IMR-90 (cell line): ENCODE measurements at regions not wholly inside any gene's neighbourhood (a gene's known extent, or its start where the extent isn't known, plus 50 kb on each side); places are given as distances from the start of the nearest gene placed in this dataset.

Source experiments
- ATAC-seq: fragments of 200-7000 bp; cut with Tn5 transposase; 2 replicates; pipeline ENCODE4 v1.9.1; 2020; ENCODE audit warnings: low read depth, mild to moderate bottlenecking, moderate library complexity
- BruUV-seq: library from RNA; stranded (reverse); fragments of 400-500 nt; replicated peaks from 2 replicates; lab custom pipeline; 2021; lab: Mats Ljungman, UMichigan
- CTCF ChIA-PET: fragments of 300-600 bp; formaldehyde crosslinking; extraction: SDS; loops from one replicate; lab custom pipeline; 2021; ENCODE audit warnings: antibody characterized with exemption; lab: Yijun Ruan, JAX
- POLR2A ChIA-PET: fragments of 300-600 bp; sonication (Branson Sonifier 250); formaldehyde crosslinking; loops from one replicate; lab custom pipeline; 2022; ENCODE audit warnings: antibody characterized with exemption; ENCODE audit not compliant: unreplicated experiment; lab: Charles Lee
- DNase-seq: peaks from one replicate; pipeline ENCODE4 v3.0.0; 2013
- H2AFZ ChIP-seq: replicated peaks from 2 replicates; pipeline ENCODE3; 2013; ENCODE audit warnings: low read length, mild to moderate bottlenecking; ENCODE audit not compliant: poor library complexity
- H2AK5ac ChIP-seq: 2 replicates; pipeline ENCODE4 v1.6.1; 2013; ENCODE audit warnings: low read depth, low read length, inconsistent platforms
- H2AK9ac ChIP-seq: replicated peaks from 2 replicates; pipeline ENCODE3; 2013; ENCODE audit warnings: mild to moderate bottlenecking, low read depth, low read length, moderate library complexity; ENCODE audit not compliant: poor library complexity
- H2BK120ac ChIP-seq: 2 replicates; pipeline ENCODE4 v1.6.1; 2013; ENCODE audit warnings: low read depth, low read length, inconsistent platforms
- H2BK15ac ChIP-seq: 3 replicates; pipeline ENCODE4 v1.6.1; 2013; ENCODE audit warnings: low read depth, low read length, inconsistent platforms
- H2BK20ac ChIP-seq: 2 replicates; pipeline ENCODE4 v1.6.1; 2013; ENCODE audit warnings: low read depth, mild to moderate bottlenecking, inconsistent platforms, low read length, moderate library complexity
- H2BK5ac ChIP-seq: 2 replicates; pipeline ENCODE4 v1.6.1; 2013; ENCODE audit warnings: mild to moderate bottlenecking, low read depth, low read length, inconsistent platforms; ENCODE audit not compliant: poor library complexity, severe bottlenecking
- H3K14ac ChIP-seq: replicated peaks from 2 replicates; pipeline ENCODE4 v1.6.1; 2013; ENCODE audit warnings: low read depth, low read length, inconsistent platforms
- H3K18ac ChIP-seq: 2 replicates; pipeline ENCODE4 v1.6.1; 2013; ENCODE audit warnings: low read depth, low read length, control low read depth
- H3K23ac ChIP-seq: 2 replicates; pipeline ENCODE4 v1.6.1; 2013; ENCODE audit warnings: low read depth, low read length, inconsistent platforms
- H3K27ac ChIP-seq: 2 replicates; pipeline ENCODE4 v1.5.1; 2013; ENCODE audit warnings: mild to moderate bottlenecking, control low read depth, low read length; ENCODE audit not compliant: insufficient read depth
- H3K27me3 ChIP-seq: 2 replicates; pipeline ENCODE4 v1.6.1; 2013; ENCODE audit warnings: low read length; ENCODE audit not compliant: control insufficient read depth, insufficient read depth
- H3K36me3 ChIP-seq: 2 replicates; pipeline ENCODE4 v1.6.1; 2013; ENCODE audit warnings: low read length, mixed read lengths; ENCODE audit not compliant: control insufficient read depth, insufficient read depth
- H3K4ac ChIP-seq: 2 replicates; pipeline ENCODE4 v1.6.1; 2013; ENCODE audit warnings: low read depth, low read length, inconsistent platforms
- H3K4me1 ChIP-seq: 2 replicates; pipeline ENCODE4 v1.6.1; 2013; ENCODE audit warnings: low read length, mixed read lengths; ENCODE audit not compliant: control insufficient read depth, insufficient read depth
- H3K4me2 ChIP-seq: 2 replicates; pipeline ENCODE4 v1.6.1; 2013; ENCODE audit warnings: low read depth, mild to moderate bottlenecking, control low read depth, low read length, moderate library complexity
- H3K4me3 ChIP-seq: 2 replicates; pipeline ENCODE4 v1.5.1; 2013; ENCODE audit warnings: low read depth, mild to moderate bottlenecking, control low read depth, low read length, moderate library complexity; ENCODE audit not compliant: insufficient read depth
- H3K56ac ChIP-seq: 2 replicates; pipeline ENCODE4 v1.6.1; 2013; ENCODE audit warnings: low read length, inconsistent platforms; ENCODE audit not compliant: insufficient read depth; ENCODE audit errors: extremely low read depth
- H3K79me1 ChIP-seq, 2 experiments: 2 replicates each; pipeline ENCODE4 v1.6.1; 2013; ENCODE audit warnings: low read length in 2 of 2, inconsistent platforms in 1 of 2, low read depth in 1 of 2
- H3K9ac ChIP-seq: 2 replicates; pipeline ENCODE4 v1.6.1; 2013; ENCODE audit warnings: low read depth, low read length, control low read depth
- H3K9me1 ChIP-seq: 2 replicates; pipeline ENCODE4 v1.6.1; 2013; ENCODE audit warnings: low read length, inconsistent platforms; ENCODE audit not compliant: insufficient read depth
- H3K9me3 ChIP-seq: 2 replicates; pipeline ENCODE4 v1.6.1; 2013; ENCODE audit warnings: low read length; ENCODE audit not compliant: control insufficient read depth, insufficient read depth
- H4K20me1 ChIP-seq: 2 replicates; pipeline ENCODE4 v1.6.1; 2013; ENCODE audit warnings: low read length, inconsistent platforms; ENCODE audit not compliant: insufficient read depth
- H4K5ac ChIP-seq: 2 replicates; pipeline ENCODE4 v1.6.1; 2013; ENCODE audit warnings: mild to moderate bottlenecking, low read depth, low read length, control low read depth
- H4K8ac ChIP-seq, 2 experiments: 2 replicates each; pipeline ENCODE4 v1.6.1; 2013; ENCODE audit warnings: low read depth in 2 of 2, low read length in 2 of 2, control low read depth in 1 of 2, inconsistent platforms in 1 of 2
- H4K91ac ChIP-seq: 2 replicates; pipeline ENCODE4 v1.6.1; 2013; ENCODE audit warnings: low read depth, low read length, inconsistent platforms; ENCODE audit not compliant: insufficient read depth
- BHLHE40 ChIP-seq: fragments of 150-350 bp; IDR thresholded peaks from 2 replicates; pipeline ENCODE4 v1.6.1; 2016; ENCODE audit warnings: mild to moderate bottlenecking, low read depth, low read length
- CEBPB ChIP-seq: IDR thresholded peaks from 2 replicates; pipeline ENCODE4 v1.6.1; 2012; ENCODE audit warnings: low read depth, low read length, improper control_type of control experiment
- CHD1 ChIP-seq: IDR thresholded peaks from 2 replicates; pipeline ENCODE4 v1.6.1; 2012; ENCODE audit warnings: low read depth, low read length, improper control_type of control experiment
- MAFK ChIP-seq: IDR thresholded peaks from 2 replicates; pipeline ENCODE4 v1.6.1; 2012; ENCODE audit warnings: low read depth, low read length, improper control_type of control experiment
- MXI1 ChIP-seq: IDR thresholded peaks from 2 replicates; pipeline ENCODE4 v1.6.1; 2012; ENCODE audit warnings: low read depth, mild to moderate bottlenecking, low read length, moderate library complexity, borderline replicate concordance
- NFE2L2 ChIP-seq: fragments of 150-350 bp; IDR thresholded peaks from 2 replicates; pipeline ENCODE4 v1.6.1; 2016; ENCODE audit warnings: low read depth, mild to moderate bottlenecking, low read length
- POLR2A ChIP-seq: IDR thresholded peaks from 2 replicates; pipeline ENCODE4 v1.6.1; 2012; ENCODE audit warnings: mild to moderate bottlenecking, low read depth, low read length
- RAD21 ChIP-seq: IDR thresholded peaks from 2 replicates; pipeline ENCODE4 v1.6.1; 2012; ENCODE audit warnings: low read length, improper control_type of control experiment
- RCOR1 ChIP-seq: IDR thresholded peaks from 2 replicates; pipeline ENCODE4 v1.6.1; 2012; ENCODE audit warnings: mild to moderate bottlenecking, low read length, improper control_type of control experiment; ENCODE audit not compliant: insufficient replicate concordance
- RFX5 ChIP-seq: IDR thresholded peaks from 2 replicates; pipeline ENCODE4 v1.8.0; 2012; ENCODE audit warnings: low read depth, mild to moderate bottlenecking, low read length, moderate library complexity
- SMC3 ChIP-seq: fragments of 150-350 bp; IDR thresholded peaks from 2 replicates; pipeline ENCODE4 v1.6.1; 2016; ENCODE audit warnings: low read depth, mild to moderate bottlenecking, antibody characterized with exemption, low read length, moderate library complexity
- WGBS, 2 experiments: methylation state at CpG; one replicate each; pipeline versions ENCODE4 v1.1.5 to v1.1.7; 2013; ENCODE audit warnings: missing lambda C conversion rate in 2 of 2; ENCODE audit not compliant: insufficient read length in 1 of 2; ENCODE audit errors: extremely low coverage in 2 of 2; 5-methylcytosine and 5-hydroxymethylcytosine counted together
- dilution Hi-C: fragments of 300-500 bp; cut with HindIII; formaldehyde crosslinking; loops from one replicate; pipeline ENCODE4 v1.14.3; 2018; ENCODE audit warnings: low sequenced_read_pairs; ENCODE audit not compliant: unreplicated experiment
- in situ Hi-C: fragments of 300-500 bp; cut with MboI; formaldehyde crosslinking; loops from 3 replicates; pipeline ENCODE4 v1.14.3; 2019; ENCODE audit warnings: low sequenced_read_pairs, inconsistent platforms, mixed read lengths
- intact Hi-C: fragments of 100-400 bp; cut with micrococcal nuclease; formaldehyde crosslinking; loops from 2 replicates; pipeline ENCODE4 v1.10.0; 2022
- TF ChIP-seq, protein P1 (sequence below): conservative IDR thresholded peaks from 2 replicates; pipeline ENCODE4 v1.5.1; 2012; ENCODE audit warnings: mild to moderate bottlenecking, low read depth, low read length, improper control_type of control experiment
- TF ChIP-seq, protein P2 (sequence below): fragments of 150-350 bp; IDR thresholded peaks from 2 replicates; pipeline ENCODE4 v1.6.1; 2016; ENCODE audit warnings: low read depth, mild to moderate bottlenecking, low read length, moderate library complexity, borderline replicate concordance

DNA sequence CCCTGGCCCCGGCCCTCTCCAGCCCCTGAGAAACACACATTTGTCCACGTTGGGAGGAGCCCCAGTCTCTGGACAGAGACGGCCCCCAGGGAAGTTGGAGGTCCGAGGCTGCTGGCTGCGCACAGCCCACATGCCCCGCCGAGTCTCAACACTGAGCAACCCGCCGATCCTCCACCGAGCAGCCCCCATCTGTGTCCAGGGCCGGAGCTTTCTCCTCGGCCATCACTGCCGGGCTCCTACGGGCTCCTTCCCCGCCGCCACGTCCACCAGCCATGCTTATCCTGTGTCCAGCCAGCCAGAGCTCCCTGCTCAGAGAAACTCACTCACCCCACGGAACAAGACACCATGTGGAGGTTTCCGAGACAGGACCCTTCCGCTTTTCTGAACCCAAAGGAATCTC, 103.3 kb downstream of the ENGASE start:
- intact Hi-C loops: no loop called here
- Histone ChIP-seq H3K27ac (no peak overlapping the region), H3K9ac (no peak overlapping the region), H4K5ac (no peak overlapping the region), H2AK9ac (no peak overlapping the region), H3K23ac (no peak overlapping the region), H3K27me3 (peaks cover 30% of the 10 kb centered on the region), H3K4me2 (no peak overlapping the region), H2BK5ac (no peak overlapping the region), H3K9me3 (no peaks in the 10 kb centered on the region), H2BK120ac (no peak overlapping the region), H3K4me3 (no peak overlapping the region), H3K56ac (no peak overlapping the region), H2AFZ (no peak overlapping the region), H4K20me1 (no peaks in the 10 kb centered on the region), H2AK5ac (no peak overlapping the region), H2BK20ac (no peak overlapping the region), H3K18ac (no peak overlapping the region), H3K4ac (no peak overlapping the region), H2BK15ac (no peak overlapping the region), H3K36me3 (no peaks in the 10 kb centered on the region), H3K4me1 (no peaks in the 10 kb centered on the region), H4K91ac (no peak overlapping the region), H3K9me1 (0 out of 2 replicates have a peak, but pooled peaks cover 6% of the 10 kb centered on the region), H3K79me1 (no peaks in the 10 kb centered on the region), H3K14ac (no peak overlapping the region), H4K8ac (no peak overlapping the region)
- CTCF ChIA-PET: no interaction called here
- 60% methylated on average over 7 of the region's 20 CpGs; no CpG with 5 or more reads in 1 of the 2 experiments for WGBS, 2 experiments
- POLR2A ChIA-PET: no interaction called here
- in situ Hi-C loops: no loop called here
- ATAC-seq (no peak), DNase-seq (no peak)
- TF ChIP-seq, protein P1, sequence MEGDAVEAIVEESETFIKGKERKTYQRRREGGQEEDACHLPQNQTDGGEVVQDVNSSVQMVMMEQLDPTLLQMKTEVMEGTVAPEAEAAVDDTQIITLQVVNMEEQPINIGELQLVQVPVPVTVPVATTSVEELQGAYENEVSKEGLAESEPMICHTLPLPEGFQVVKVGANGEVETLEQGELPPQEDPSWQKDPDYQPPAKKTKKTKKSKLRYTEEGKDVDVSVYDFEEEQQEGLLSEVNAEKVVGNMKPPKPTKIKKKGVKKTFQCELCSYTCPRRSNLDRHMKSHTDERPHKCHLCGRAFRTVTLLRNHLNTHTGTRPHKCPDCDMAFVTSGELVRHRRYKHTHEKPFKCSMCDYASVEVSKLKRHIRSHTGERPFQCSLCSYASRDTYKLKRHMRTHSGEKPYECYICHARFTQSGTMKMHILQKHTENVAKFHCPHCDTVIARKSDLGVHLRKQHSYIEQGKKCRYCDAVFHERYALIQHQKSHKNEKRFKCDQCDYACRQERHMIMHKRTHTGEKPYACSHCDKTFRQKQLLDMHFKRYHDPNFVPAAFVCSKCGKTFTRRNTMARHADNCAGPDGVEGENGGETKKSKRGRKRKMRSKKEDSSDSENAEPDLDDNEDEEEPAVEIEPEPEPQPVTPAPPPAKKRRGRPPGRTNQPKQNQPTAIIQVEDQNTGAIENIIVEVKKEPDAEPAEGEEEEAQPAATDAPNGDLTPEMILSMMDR: no peak
- TF ChIP-seq RCOR1 (no peak), CEBPB (no peak), BHLHE40 (no peak), RFX5 (no peak), MXI1 (no peak), CHD1 (no peak), SMC3 (no peak), MAFK (no peak), POLR2A (no peak), RAD21 (no peak), NFE2L2 (no peak)
- TF ChIP-seq, protein P2, sequence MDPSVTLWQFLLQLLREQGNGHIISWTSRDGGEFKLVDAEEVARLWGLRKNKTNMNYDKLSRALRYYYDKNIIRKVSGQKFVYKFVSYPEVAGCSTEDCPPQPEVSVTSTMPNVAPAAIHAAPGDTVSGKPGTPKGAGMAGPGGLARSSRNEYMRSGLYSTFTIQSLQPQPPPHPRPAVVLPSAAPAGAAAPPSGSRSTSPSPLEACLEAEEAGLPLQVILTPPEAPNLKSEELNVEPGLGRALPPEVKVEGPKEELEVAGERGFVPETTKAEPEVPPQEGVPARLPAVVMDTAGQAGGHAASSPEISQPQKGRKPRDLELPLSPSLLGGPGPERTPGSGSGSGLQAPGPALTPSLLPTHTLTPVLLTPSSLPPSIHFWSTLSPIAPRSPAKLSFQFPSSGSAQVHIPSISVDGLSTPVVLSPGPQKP: no peak
- BruUV-seq: no TSS peak
- dilution Hi-C loops: no loop called here
